ENCODE measurements at regions not wholly inside any gene's neighbourhood (a gene's known extent, or its start where the extent isn't known, plus 50 kb on each side); places are given as distances from the start of the nearest gene placed in this dataset.
"Not testable (repeated sequence)": the region's sequence is repeated elsewhere in the genome, so short reads cannot be mapped to it uniquely, and the experiment has no call there.

DNA sequence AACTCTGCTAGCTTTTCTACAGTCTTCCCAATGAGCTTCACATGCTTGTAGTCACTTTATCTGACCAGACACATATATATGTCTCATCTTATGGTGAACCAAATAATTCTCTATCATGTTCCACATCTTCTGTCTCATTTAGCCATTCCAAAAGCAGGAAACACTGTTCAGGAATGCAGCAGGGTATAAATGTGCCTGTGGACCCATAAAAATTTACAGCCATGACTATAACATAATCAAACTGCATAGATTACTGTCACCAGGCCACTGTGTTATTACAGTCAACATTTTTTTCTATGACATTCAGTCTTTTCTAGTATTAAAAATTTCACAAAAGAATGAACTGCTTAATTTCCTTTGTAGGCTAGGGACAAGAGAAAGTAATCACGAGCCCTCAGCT, 170.0 kb upstream of the NPY2R start:
- Histone ChIP-seq H3K36me3 (no peaks in the 10 kb centered on the region), H3K27ac (no peak overlapping the region), H3K4me1 (no peaks in the 10 kb centered on the region), H3K9me3 (no peaks in the 10 kb centered on the region), H3K4me3 (no peak overlapping the region), H3K27me3 (no peaks in the 10 kb centered on the region)
- 45 to 58% methylated on average over 1 of the region's 1 CpG for WGBS, 2 donors
- intact Hi-C loops (cut with DNase I) = no loop called here
- TF ChIP-seq CTCF (IDR thresholded peaks at IDR 0.05) (no peak), POLR2A (IDR thresholded peaks at IDR 0.05) (no peak)
- DNase-seq = no peak

DNA sequence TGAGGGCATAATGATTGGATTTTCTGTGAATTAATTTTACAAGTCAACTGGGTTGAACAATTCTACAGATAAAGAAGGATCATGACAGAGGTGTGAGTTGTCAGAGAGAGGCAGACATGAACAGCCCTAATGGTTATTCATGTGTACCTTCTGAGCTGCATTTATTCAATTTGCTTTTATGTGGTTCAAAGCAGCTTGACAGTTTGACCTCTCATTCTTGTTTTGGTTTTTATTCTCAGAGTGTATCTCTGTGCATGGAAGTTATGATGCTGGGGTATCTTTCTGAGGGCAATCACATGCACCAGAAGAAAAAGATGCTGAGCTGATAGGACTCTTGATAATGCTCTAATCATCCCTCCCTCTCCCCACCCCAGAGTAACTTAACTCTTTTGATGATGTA, 169.3 kb upstream of the NPY2R start:
- Histone ChIP-seq H3K36me3 (no peaks in the 10 kb centered on the region), H3K4me3 (no peak overlapping the region), H3K27ac (no peak overlapping the region), H3K9me3 (no peaks in the 10 kb centered on the region), H3K27me3 (no peaks in the 10 kb centered on the region), H3K4me1 (no peaks in the 10 kb centered on the region)
- no peak for DNase-seq
- TF ChIP-seq POLR2A (IDR thresholded peaks at IDR 0.05) = no peak
- no peak for TF ChIP-seq CTCF (IDR thresholded peaks at IDR 0.05)
- intact Hi-C loops (cut with DNase I) = no loop called here

- 50 to 77% methylated on average over 1 to 3 of the region's 3 CpGs for WGBS, 2 donors
- no peak for DNase-seq
These were observed 168.4 kb upstream of the NPY2R start for GRCh38 chr4:155040031-155040430.

DNA sequence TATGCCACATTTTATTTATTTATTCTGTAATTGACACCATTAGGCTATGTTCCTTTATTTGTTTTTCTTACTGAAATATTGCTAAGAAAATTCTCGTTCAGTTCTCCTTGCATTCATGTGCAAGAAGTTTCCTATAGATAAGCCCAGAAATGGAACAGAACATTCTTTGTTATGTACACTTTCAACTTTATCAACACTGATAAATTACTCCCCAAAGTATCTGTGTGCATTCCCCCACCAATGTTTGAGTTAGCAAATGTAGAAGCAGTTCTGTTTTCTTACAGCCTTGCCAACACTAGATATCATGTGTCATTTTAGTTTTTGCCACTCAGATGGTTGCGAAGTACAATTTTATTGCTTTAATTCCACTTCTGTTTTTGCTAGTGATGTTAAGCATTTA, 166.4 kb upstream of the NPY2R start:
- no peak for TF ChIP-seq POLR2A (IDR thresholded peaks at IDR 0.05)
- TF ChIP-seq CTCF (IDR thresholded peaks at IDR 0.05) = no peak
- intact Hi-C loops (cut with DNase I) = no loop called here
- Histone ChIP-seq H3K4me3 (no peak overlapping the region), H3K36me3 (no peaks in the 10 kb centered on the region), H3K4me1 (no peaks in the 10 kb centered on the region), H3K9me3 (no peaks in the 10 kb centered on the region), H3K27me3 (no peaks in the 10 kb centered on the region), H3K27ac (no peak overlapping the region)
- WGBS, 2 donors = 29 to 38% methylated on average over 2 of the region's 2 CpGs
- DNase-seq = no peak

More at GRCh38 chr4:155040031-155040430, 168.4 kb upstream of the NPY2R start:
- no peak overlapping the region for H3K27ac ChIP-seq
- H3K36me3 ChIP-seq = no peaks in the 10 kb centered on the region
- intact Hi-C loops (cut with DNase I) = no loop called here
- H3K4me1 ChIP-seq = no peaks in the 10 kb centered on the region
- H3K4me3 ChIP-seq = no peak overlapping the region
- no peaks in the 10 kb centered on the region for H3K9me3 ChIP-seq
- TF ChIP-seq CTCF (IDR thresholded peaks at IDR 0.05) (no peak), POLR2A (IDR thresholded peaks at IDR 0.05) (no peak)
- no peaks in the 10 kb centered on the region for H3K27me3 ChIP-seq

DNA sequence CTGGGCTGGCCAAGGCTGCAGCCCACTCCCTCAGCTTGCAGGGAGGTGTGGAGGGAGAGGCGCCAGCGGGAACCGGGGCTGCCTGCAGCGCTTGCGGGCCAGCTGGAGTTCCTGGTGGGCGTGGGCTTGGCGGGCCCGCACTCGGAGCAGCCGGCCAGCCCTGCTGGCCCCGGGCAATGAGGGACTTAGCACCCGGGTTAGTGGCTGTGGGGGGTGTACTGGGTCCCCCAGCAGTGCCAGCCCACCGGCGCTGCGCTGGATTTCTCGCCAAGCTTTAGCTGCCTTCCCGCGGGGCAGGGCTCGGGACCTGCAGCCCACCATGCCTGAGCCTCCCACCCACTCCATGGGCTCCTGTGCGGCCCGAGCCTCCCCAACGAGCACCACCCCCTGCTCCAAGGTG, 164.2 kb upstream of the NPY2R start:
- H3K27me3 ChIP-seq; H3K9me3 ChIP-seq; H3K27ac ChIP-seq; H3K4me3 ChIP-seq; DNase-seq; H3K4me1 ChIP-seq; intact Hi-C loops (cut with DNase I); H3K36me3 ChIP-seq: not testable (repeated sequence)
- no CpG with 5 or more reads among the region's 22 CpGs for WGBS, 2 donors

DNA sequence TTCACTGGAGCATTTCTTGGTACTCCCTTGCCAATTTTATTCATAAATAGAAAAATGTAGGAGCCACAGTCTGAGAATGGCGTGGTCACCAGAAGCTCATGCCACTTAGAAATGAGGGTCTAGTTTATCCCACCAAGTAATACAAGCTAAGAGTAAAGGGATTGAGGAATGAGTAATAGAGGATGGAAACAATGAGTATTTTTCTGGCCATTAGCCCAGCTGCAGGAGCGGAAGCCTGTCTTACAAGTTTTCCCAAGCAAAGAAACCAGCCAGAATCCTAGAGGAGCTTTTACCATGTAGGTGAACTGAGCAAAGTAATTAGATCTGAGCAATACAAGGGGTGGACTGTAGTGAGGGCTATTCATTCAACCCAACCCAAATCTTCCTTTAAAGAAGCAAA, 160.7 kb upstream of the NPY2R start:
- no peak for DNase-seq
- Histone ChIP-seq H3K36me3 (no peaks in the 10 kb centered on the region), H3K27ac (no peak overlapping the region), H3K27me3 (no peaks in the 10 kb centered on the region), H3K4me1 (no peaks in the 10 kb centered on the region), H3K9me3 (no peaks in the 10 kb centered on the region), H3K4me3 (no peak overlapping the region)
- WGBS, 2 donors = 46 to 61% methylated on average over 2 of the region's 2 CpGs
- TF ChIP-seq CTCF (IDR thresholded peaks at IDR 0.05) = no peak
- no peak for TF ChIP-seq POLR2A (IDR thresholded peaks at IDR 0.05)
- intact Hi-C loops (cut with DNase I) = no loop called here

- H3K36me3 ChIP-seq; H3K27me3 ChIP-seq; H3K9me3 ChIP-seq; intact Hi-C loops (cut with DNase I); H3K4me1 ChIP-seq; H3K27ac ChIP-seq; H3K4me3 ChIP-seq; DNase-seq: not testable (repeated sequence)
- WGBS, 2 donors = 38 to 52% methylated on average over 1 of the region's 1 CpG
These were observed 154.4 kb upstream of the NPY2R start for GRCh38 chr4:155054042-155054441.

Measured in esophagus squamous epithelium (tissue), 5 donors.